ENCODE measurements at regions not wholly inside any gene's neighbourhood (a gene's known extent, or its start where the extent isn't known, plus 50 kb on each side); places are given as distances from the start of the nearest gene placed in this dataset.

GRCh38 chr14:30214461-30215090 is 286.9 kb upstream of the PRKD1 start:
- TF ChIP-seq EZH2 (IDR thresholded peaks at IDR 0.05; ENCODE audit: insufficient read depth, poor library complexity, severe bottlenecking) (no peak), EZH2phosphoT487 (IDR thresholded peaks at IDR 0.05; ENCODE audit: insufficient read depth, low read depth) (no peak)

All from GM23248 (cell line).